ENCODE measurements at regions not wholly inside any gene's neighbourhood (a gene's known extent, or its start where the extent isn't known, plus 50 kb on each side); places are given as distances from the start of the nearest gene placed in this dataset.

DNA sequence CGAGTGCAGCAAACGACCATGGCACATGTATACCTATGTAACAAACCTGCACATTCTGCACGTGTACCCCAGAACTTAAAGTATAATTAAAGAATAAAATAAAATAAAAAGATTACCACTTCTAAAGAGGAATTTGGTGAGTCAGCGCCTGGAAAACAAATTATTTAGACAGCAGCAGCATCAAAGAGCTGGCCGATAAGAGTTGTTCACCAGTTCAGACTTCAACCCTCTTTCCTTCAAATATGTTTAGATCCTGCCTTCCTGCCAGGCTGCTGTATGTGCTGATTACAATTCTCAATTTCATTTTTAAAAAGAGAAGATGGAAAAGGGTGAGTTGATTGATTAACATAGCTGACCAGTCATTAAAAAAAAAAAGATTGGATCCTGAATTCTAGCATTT is 672.0 kb upstream of the NRP1 start:
- no peak for TF ChIP-seq POLR2AphosphoS5 (IDR thresholded peaks at IDR 0.05; ENCODE audit: low read depth, low read length)
- no peak for TF ChIP-seq TAF1 (IDR thresholded peaks at IDR 0.05; ENCODE audit: borderline replicate concordance, insufficient read depth, low read length)
- TF ChIP-seq, protein P1, sequence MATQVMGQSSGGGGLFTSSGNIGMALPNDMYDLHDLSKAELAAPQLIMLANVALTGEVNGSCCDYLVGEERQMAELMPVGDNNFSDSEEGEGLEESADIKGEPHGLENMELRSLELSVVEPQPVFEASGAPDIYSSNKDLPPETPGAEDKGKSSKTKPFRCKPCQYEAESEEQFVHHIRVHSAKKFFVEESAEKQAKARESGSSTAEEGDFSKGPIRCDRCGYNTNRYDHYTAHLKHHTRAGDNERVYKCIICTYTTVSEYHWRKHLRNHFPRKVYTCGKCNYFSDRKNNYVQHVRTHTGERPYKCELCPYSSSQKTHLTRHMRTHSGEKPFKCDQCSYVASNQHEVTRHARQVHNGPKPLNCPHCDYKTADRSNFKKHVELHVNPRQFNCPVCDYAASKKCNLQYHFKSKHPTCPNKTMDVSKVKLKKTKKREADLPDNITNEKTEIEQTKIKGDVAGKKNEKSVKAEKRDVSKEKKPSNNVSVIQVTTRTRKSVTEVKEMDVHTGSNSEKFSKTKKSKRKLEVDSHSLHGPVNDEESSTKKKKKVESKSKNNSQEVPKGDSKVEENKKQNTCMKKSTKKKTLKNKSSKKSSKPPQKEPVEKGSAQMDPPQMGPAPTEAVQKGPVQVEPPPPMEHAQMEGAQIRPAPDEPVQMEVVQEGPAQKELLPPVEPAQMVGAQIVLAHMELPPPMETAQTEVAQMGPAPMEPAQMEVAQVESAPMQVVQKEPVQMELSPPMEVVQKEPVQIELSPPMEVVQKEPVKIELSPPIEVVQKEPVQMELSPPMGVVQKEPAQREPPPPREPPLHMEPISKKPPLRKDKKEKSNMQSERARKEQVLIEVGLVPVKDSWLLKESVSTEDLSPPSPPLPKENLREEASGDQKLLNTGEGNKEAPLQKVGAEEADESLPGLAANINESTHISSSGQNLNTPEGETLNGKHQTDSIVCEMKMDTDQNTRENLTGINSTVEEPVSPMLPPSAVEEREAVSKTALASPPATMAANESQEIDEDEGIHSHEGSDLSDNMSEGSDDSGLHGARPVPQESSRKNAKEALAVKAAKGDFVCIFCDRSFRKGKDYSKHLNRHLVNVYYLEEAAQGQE (IDR thresholded peaks at IDR 0.05; ENCODE audit: insufficient read depth in 1 of 2, low read depth in 2 of 2, low read length in 2 of 2), result no peak

All from PFSK-1 (cell line).